Activated CD8-positive, alpha-beta memory T cell treated with anti-CD3 and anti-CD28 coated beads, Interleukin-2, amount 50 U/mL, for 24 hours (primary cell): ENCODE measurements at regions not wholly inside any gene's neighbourhood (a gene's known extent, or its start where the extent isn't known, plus 50 kb on each side); places are given as distances from the start of the nearest gene placed in this dataset.
"Not testable (repeated sequence)": the region's sequence is repeated elsewhere in the genome, so short reads cannot be mapped to it uniquely, and the experiment has no call there.

Experiments used
- DNase-seq: peaks from one replicate; pipeline ENCODE4 v3.0.0-alpha.2; 2020; ENCODE audit errors: extremely low read depth

- no peak for DNase-seq
Observed at GRCh38 chr2:83155826-83156225, 1303.3 kb downstream of the SUCLG1 start.

DNA sequence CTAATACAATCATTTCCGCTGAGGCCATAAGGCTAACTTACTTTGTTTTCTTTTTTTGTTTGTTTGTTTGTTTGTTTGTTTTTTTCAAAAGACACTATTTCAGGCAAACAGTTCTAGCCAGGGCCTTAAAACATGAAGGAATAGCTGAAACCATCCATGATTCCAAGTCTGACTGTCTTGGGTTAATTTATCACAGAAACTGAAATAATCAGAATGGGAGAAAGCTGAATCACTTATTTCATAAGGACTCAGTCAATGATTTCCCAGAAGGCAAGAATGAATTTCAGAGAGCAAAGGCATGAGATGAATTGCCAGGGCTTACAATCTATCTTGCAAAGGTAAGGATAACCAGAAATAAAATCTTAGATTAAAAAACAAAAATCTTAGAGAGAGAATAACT lies 1315.1 kb downstream of the SUCLG1 start:
- no peak for DNase-seq

- DNase-seq = no peak
Observed at GRCh38 chr2:83142934-83143333, 1316.1 kb downstream of the SUCLG1 start.

DNA sequence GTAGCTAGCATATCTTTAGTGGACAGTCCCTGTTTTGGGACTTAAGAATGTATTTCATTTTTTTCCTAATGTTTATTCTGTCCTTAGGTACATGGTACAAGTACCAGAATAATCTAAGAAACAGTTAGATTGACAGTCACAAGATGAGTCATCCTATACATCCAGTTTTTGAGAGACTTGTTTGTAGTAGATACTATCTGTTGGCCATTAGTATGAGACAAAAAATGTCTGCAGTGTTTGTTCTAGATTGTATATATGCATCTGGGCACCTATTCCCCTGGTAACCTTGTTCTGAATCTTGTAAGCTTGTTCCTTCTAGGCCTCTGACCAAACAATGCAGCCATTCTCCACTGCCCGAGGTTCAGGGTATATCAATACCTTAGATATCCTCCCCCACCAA lies 1343.5 kb downstream of the SUCLG1 start:
- no peak for DNase-seq

DNA sequence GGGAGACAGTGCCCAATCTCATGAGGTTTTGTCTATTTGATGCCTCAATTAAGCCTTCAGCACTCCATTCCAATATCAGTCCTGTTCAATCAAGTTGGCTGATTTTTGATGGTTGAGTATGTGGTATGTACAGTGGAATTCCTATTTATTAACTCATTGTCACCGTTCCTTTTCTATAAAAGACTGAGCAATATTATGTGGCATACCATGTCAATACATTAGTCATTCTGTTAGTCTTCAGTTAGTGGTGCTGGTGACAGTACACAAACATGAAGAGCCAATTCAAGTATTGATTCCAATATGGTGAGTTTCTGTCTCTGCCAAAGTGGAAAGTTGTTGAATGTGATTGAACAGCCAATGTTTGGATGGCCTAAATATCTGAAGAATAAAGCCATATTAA lies 1343.9 kb downstream of the SUCLG1 start:
- DNase-seq = no peak

- DNase-seq = no peak
Observed at GRCh38 chr2:83113953-83114352, 1345.1 kb downstream of the SUCLG1 start.

GRCh38 chr2:83112858-83113257 lies 1346.2 kb downstream of the SUCLG1 start:
- DNase-seq = no peak

DNA sequence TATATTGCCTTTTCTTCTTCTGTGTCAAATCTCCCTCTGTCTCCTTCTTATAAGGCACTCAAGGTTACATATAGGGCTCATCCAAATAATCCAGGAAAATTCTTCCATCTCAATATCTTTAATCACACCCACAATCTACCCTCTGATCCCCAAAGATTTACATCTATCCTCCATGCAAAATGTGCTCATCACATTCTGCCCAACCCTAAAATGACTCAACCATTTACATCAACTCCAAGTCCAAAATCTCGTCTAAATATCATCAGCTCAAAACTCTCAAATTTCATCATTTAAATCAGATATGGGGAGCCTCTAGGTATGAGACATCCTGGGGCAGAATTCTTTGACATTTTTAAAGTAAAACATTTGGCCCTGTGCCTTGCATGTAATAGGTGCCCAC lies 1349.8 kb downstream of the SUCLG1 start:
- no peak for DNase-seq

- no peak for DNase-seq
Observed at GRCh38 chr2:83106853-83107252, 1352.2 kb downstream of the SUCLG1 start.

GRCh38 chr2:83104202-83104601 lies 1354.9 kb downstream of the SUCLG1 start:
- no peak for DNase-seq

- no peak for DNase-seq
Observed at GRCh38 chr2:83103613-83104012, 1355.5 kb downstream of the SUCLG1 start.

DNA sequence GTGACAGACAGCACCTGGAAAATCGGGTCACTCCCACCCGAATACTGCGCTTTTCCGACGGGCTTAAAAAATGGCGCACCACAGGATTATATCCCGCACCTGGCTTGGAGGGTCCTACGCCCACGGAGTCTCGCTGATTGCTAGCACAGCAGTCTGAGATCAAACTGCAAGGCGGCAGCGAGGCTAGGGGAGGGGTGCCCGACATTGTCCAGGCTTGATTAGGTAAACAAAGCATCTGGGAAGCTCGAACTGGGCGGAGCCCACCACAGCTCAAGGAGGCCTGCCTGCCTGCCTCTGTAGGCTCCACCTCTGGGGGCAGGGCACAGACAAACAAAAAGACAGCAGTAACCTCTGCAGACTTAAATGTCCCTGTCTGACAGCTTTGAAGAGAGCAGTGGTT lies 1370.0 kb downstream of the SUCLG1 start:
- not testable (repeated sequence) for DNase-seq

GRCh38 chr2:83085869-83086268 lies 1373.2 kb downstream of the SUCLG1 start:
- DNase-seq = no peak

DNA sequence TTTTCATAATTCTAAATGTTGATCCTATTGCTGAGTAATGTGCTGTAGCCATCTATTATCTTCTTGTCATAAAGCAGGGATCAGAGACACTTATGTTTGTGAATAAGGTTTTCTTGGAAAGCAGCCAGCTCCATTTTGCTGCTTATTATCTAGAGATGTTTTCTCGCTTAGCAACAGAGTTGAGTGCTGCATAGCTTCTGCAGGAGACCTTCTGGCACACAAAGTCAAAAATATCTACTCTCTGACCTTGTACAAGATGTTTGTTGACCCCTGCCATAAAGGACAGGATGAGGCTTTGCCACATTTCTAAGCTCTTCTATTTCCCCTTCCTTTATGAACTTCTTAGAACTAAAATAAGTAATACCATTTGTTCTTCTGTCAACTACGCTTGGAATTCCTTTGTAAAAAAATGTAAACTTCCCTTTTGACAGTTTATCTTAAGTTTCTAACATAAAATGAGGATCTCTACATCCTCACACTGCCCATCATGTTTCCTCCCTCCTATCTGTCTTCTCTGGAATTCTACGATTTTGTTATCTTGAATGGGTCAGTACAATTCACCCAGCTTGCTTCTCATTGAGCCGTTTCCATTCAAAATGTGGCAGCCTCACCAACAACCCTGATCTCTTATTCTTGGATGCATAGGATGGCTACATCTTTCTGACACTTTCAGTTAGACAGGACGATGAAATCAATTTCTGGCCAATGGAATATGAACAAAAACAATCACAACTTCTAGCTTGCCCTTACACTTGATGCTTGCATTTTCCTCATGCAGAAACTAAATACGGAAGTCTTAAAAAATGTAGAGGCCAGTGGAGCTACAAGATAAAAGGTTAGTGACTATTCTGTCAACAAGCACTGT lies 1377.0 kb downstream of the SUCLG1 start:
- no peak for DNase-seq

DNA sequence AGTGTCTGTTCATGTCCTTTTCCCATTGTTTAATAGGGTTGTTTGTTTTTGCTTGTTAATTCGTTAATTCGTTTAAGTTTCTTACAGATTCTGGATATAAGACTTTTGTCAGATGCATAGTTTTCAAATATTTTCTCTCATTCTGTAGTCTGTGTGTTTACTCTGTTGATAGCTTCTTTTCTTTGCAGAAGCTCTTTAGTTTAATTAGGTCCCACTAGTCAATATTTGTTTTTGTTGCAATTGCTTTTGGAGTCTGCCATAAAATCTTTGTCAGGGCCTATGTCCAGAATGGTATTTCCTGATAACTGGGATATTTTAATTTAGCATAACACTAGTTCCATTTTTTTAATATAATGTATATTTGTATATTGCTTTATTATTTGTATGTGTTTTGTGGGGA lies 1380.1 kb downstream of the SUCLG1 start:
- no peak for DNase-seq

DNA sequence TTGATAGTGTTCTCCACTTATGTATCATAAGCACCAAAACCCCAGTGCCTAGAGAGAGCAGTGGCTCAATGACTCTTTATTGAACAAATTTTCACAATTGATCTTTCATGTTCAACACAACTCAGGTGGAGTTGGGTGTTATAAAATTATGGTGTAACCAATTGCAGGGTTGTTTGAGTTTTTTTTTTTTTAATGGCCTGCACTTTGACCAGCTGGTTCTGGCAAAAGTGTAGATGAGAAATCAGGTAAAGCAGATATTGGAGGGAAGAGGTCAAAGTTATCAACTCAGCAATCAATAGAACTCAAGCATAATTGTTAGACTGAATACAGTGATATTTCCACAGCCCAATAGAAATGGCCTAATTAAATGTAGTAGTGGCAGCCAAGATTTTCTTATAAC lies 1386.3 kb downstream of the SUCLG1 start:
- no peak for DNase-seq

GRCh38 chr2:83071914-83072313 lies 1387.2 kb downstream of the SUCLG1 start:
- DNase-seq = no peak

DNA sequence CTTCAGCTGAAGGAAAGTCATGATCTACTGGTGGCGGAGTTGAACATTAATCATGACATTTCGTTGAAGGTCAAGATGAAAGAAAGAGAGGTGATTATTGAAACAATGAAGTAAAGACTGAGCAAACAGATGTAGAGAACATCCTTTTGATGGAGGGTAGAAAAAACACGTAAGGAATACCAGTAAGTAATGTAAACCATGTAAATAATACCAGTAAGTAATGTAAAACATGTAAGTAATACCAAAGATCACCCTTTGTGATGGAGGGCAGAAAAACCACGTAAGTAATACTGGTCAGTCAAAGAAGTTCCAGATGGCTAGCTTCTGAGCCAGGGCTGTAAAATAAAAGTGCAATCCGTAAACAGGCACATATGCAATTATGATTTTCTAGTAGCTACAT lies 1387.7 kb downstream of the SUCLG1 start:
- no peak for DNase-seq

DNA sequence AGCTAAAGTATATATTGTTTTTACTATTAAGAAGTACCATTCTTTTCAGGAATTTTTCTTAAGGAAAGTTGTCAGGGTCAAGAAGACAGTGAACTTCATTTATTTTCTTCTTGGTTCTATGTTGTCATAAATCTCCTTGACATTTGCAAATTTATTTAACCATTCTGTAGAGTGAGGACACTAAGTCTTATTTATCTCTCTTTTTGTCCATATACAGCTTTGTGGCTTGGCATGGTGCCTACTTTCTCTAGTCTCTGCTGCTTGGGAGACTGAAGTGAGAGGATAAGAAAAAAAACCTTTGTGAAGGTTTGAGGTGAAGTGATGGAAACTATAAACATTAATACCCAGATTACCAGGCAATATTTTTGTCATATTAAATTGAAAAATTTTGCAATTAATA lies 1389.4 kb downstream of the SUCLG1 start:
- no peak for DNase-seq

GRCh38 chr2:83068714-83069113 lies 1390.4 kb downstream of the SUCLG1 start:
- no peak for DNase-seq

DNA sequence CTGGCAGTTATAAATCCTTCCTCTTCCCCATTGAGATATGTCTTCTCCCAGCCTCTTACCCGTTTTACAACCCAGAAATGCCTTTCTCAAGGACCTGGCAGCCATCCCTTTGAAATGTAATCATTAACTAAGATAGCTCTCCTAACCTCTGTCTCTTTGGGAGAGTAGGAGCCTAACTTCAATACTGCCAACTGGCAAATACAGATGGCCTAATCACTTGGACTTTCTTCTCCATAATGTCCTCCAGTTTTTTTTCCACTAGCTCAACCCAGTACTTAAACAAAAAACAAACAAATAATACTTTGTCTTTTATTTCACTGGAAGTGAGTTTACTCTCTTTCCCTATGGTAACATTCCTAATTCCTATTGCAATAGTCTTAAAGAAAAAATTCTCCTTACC lies 1391.1 kb downstream of the SUCLG1 start:
- no peak for DNase-seq

DNA sequence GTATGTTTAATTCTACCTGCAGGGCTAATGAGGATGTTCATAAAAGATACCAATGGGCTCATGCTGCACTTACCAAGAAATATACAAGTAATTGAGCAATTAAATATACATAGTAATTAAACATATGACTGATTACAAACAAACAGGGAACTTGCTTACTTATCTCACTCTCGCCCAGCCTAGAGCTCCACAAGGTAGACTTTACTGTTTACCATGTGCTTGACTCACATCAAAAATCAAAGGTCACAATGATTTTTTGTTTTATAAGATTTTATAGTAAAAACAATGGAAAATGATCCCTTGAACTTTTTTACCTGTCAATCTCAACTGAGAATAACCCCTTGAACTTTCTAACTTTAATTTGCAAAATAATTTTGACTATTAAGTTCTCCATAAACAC lies 1395.1 kb downstream of the SUCLG1 start:
- no peak for DNase-seq

DNA sequence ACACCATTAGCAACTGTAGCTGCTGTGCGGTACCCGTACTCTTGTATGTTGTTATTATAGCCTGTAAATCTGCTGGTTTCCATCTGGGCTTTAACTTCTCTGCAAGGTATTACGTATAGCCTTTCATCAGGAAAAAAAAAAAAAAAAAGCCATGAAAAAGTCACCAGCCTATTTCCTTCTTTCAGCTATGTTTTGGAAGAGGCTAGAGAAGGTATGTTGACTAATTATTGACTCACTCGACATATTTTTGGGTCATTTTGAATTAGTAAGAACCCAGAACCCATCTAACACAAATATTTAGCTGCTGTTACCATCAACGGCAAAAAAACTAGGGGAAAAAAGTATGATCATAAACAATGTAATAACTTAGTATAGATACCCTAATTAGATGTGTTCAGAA lies 1395.6 kb downstream of the SUCLG1 start:
- no peak for DNase-seq

DNA sequence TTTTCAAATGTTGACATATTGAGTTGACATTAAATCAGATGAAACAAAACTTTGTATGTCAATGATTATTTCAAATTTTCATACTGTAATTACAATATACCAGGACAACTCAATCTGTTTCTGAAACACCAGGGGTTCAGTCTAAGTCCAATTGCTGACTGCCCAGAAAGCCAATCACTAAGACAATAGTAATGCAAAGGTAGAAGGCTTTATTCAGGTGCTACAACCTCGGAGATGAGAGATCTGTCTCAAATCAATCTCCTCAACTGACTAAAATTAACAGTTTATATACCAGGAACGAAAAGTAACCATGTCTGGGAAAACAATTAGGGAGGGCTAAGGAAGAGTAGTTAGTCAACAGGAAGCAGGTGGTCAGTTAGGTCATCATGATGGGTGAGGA lies 1400.4 kb downstream of the SUCLG1 start:
- DNase-seq = no peak
